IPS DF 19.7 (cell line): ENCODE measurements at regions not wholly inside any gene's neighbourhood (a gene's known extent, or its start where the extent isn't known, plus 50 kb on each side); places are given as distances from the start of the nearest gene placed in this dataset.
A peak's percentile ranks its signal among the peaks of the same experiment; 100 is the strongest.
"Not testable (repeated sequence)": the region's sequence is repeated elsewhere in the genome, so short reads cannot be mapped to it uniquely, and the experiment has no call there.

ENCODE experiments used
- DNase-seq: peaks from one replicate; pipeline ENCODE4 v3.0.0-alpha.2; 2013; ENCODE audit warnings: low read depth, low spot score

GRCh38 chr7:28328822-28329660 lies 83.3 kb upstream of the CREB5 start:
- no peak for DNase-seq

GRCh38 chr7:28329661-28330363 lies 82.5 kb upstream of the CREB5 start:
- no peak for DNase-seq

GRCh38 chr7:28330384-28331070 lies 81.8 kb upstream of the CREB5 start:
- DNase-seq: no peak

- DNase-seq: no peak
Observed at GRCh38 chr7:28332046-28332445, 80.3 kb upstream of the CREB5 start.

- not testable (repeated sequence) for DNase-seq
Observed at GRCh38 chr7:28333548-28333947, 78.8 kb upstream of the CREB5 start.

- no peak for DNase-seq
Observed at GRCh38 chr7:28336806-28337205, 75.5 kb upstream of the CREB5 start.

- DNase-seq: no peak
Observed at GRCh38 chr7:28338041-28338440, 74.3 kb upstream of the CREB5 start.

- no peak for DNase-seq
Observed at GRCh38 chr7:28343462-28343861, 68.9 kb upstream of the CREB5 start.

GRCh38 chr7:28346256-28346655 lies 66.1 kb upstream of the CREB5 start:
- no peak for DNase-seq

- DNase-seq: no peak
Observed at GRCh38 chr7:28346676-28347363, 65.5 kb upstream of the CREB5 start.

GRCh38 chr7:28347475-28348318 lies 64.6 kb upstream of the CREB5 start:
- DNase-seq: no peak

- DNase-seq: no peak
Observed at GRCh38 chr7:28348636-28349035, 63.7 kb upstream of the CREB5 start.

- no peak for DNase-seq
Observed at GRCh38 chr7:28349637-28350036, 62.7 kb upstream of the CREB5 start.

- no peak for DNase-seq
Observed at GRCh38 chr7:28350662-28351061, 61.7 kb upstream of the CREB5 start.

GRCh38 chr7:28351450-28351849 lies 60.9 kb upstream of the CREB5 start:
- no peak for DNase-seq

GRCh38 chr7:28354601-28355402 lies 57.5 kb upstream of the CREB5 start:
- DNase-seq: no peak

GRCh38 chr7:28355635-28356319 lies 56.5 kb upstream of the CREB5 start:
- no peak for DNase-seq

- no peak for DNase-seq
Observed at GRCh38 chr7:28356619-28357018, 55.7 kb upstream of the CREB5 start.

- DNase-seq: peak; percentile 50
Observed at GRCh38 chr7:28358423-28358868, 53.9 kb upstream of the CREB5 start.
